Suprapubic skin (tissue), 4 donors: ENCODE measurements at regions not wholly inside any gene's neighbourhood (a gene's known extent, or its start where the extent isn't known, plus 50 kb on each side); places are given as distances from the start of the nearest gene placed in this dataset.

Experiments used
- EP300 ChIP-seq: sonication (generic); formaldehyde crosslinking; IDR thresholded peaks from one replicate; pipeline ENCODE4 v1.6.1; 2017; ENCODE audit warnings: antibody characterized with exemption
- POLR2A ChIP-seq, 2 donors: fragments of 450-650 bp; IDR thresholded peaks; one replicate each; pipeline ENCODE4 v1.6.1; 2017; ENCODE audit warnings: antibody characterized with exemption in 2 of 2, mild to moderate bottlenecking in 2 of 2, moderate library complexity in 2 of 2
- POLR2AphosphoS5 ChIP-seq, 3 donors: sonication (generic); formaldehyde crosslinking; IDR thresholded peaks; one replicate each; pipeline ENCODE4 v1.6.1; 2017; ENCODE audit warnings: antibody characterized with exemption in 3 of 3
- TF ChIP-seq, protein P1 (sequence below), 2 donors: fragments of 200-600 bp in 1 of 2; fragments of 450-650 bp in 1 of 2; sonication (generic) in 1 of 2; IDR thresholded peaks; one replicate each; pipeline ENCODE4 v1.5.1; 2016 to 2019; ENCODE audit warnings: antibody characterized with exemption in 2 of 2, mild to moderate bottlenecking in 1 of 2, moderate library complexity in 1 of 2

DNA sequence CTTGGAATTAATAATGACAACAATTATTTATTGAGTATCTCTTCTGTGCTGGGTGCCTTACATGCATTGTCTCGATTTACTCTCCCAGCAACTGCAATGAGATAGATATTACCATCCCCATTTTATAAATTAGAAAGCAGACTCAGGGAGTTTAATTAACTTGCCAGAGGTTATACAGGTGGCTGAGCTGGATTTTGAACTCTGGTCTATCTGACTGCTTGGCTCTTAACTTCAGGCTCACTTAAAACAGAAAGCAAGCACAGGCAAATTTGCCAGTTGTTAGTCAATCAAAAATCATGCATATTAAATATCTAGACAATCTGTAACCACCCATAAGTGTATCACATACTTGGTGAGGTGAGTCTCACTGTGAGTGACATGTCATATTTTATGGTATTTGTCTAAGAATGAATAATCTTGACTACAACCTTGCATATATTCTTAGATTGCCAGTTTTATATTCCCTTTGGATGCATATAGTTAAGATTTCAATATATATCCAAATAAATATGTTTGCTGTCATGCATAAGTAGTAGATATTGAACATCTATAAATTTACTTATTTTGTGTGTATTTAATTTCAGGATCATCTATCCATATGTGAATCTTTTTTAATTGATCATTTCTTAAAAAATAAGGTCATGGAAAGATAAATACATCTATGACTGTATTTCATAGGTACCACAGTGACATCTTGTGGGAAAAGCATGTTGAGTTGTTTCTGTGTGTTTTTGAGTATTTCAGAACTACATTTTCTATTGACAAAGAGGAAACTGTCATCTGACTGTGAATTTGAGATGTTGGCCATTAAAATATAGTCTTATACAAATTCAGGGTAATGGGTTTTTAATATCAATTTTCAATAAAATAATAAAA lies 112.0 kb upstream of the ARHGAP42 start:
- TF ChIP-seq, protein P1, sequence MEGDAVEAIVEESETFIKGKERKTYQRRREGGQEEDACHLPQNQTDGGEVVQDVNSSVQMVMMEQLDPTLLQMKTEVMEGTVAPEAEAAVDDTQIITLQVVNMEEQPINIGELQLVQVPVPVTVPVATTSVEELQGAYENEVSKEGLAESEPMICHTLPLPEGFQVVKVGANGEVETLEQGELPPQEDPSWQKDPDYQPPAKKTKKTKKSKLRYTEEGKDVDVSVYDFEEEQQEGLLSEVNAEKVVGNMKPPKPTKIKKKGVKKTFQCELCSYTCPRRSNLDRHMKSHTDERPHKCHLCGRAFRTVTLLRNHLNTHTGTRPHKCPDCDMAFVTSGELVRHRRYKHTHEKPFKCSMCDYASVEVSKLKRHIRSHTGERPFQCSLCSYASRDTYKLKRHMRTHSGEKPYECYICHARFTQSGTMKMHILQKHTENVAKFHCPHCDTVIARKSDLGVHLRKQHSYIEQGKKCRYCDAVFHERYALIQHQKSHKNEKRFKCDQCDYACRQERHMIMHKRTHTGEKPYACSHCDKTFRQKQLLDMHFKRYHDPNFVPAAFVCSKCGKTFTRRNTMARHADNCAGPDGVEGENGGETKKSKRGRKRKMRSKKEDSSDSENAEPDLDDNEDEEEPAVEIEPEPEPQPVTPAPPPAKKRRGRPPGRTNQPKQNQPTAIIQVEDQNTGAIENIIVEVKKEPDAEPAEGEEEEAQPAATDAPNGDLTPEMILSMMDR (IDR thresholded peaks at IDR 0.05): no peak
- TF ChIP-seq POLR2AphosphoS5 (IDR thresholded peaks at IDR 0.05) (no peak), POLR2A (IDR thresholded peaks at IDR 0.05) (no peak), EP300 (no peak)
